Heart left ventricle (tissue), 13 donors: ENCODE measurements at regions not wholly inside any gene's neighbourhood (a gene's known extent, or its start where the extent isn't known, plus 50 kb on each side); places are given as distances from the start of the nearest gene placed in this dataset.

Experiments used
- POLR2A ChIP-seq, 2 donors: fragments of 450-650 bp; IDR thresholded peaks; one replicate each; pipeline ENCODE4 v1.6.1; 2017; ENCODE audit warnings: antibody characterized with exemption in 2 of 2, mild to moderate bottlenecking in 2 of 2, moderate library complexity in 2 of 2
- TF ChIP-seq, protein P1 (sequence below), 12 donors: fragments of 200-600 bp; sonication (generic) in 4 of 12; IDR thresholded peaks; one replicate each; pipeline versions ENCODE4 v1.5.0 to v1.8.0; 2018 to 2022; ENCODE audit warnings: antibody characterized with exemption in 12 of 12, mild to moderate bottlenecking in 5 of 12
- donor health status: ischemic (EF 13 %, LVEDD 7.1; RV severe dilation, severe dysfunction).
- donor health status: DM: no; HTN: yes; CAD: no.
- donor health status: DM: no; HTN: no; CAD: no.
- donor health status: ischemic (EF 25% LVEDD 6.9; RV normal size, moderate dysfunction).
- donor health status: ischemic (EF 25% LVEDD 5.7; RV mildly dilated, moderate dysfunction).
- donor health status: ischemic (EF 35%, LVEDD 5.7; RV mildly dilated, moderate dysfunction).
- donor health status: nonischemic (EF 11% LVEDD 7.7; RV severe dilation, severe dysfunction).
- donor health status: DM: yes; HTN: yes; CAD: no.
- donor health status: PGD.
- donor health status: ischemic (EF 29% LVEDD 5.4; RV normal size, mild dysfunction).
- donor health status: nonischemic (EF 23%, LVEDD 6.1; RV moderate dilation, normal function).

DNA sequence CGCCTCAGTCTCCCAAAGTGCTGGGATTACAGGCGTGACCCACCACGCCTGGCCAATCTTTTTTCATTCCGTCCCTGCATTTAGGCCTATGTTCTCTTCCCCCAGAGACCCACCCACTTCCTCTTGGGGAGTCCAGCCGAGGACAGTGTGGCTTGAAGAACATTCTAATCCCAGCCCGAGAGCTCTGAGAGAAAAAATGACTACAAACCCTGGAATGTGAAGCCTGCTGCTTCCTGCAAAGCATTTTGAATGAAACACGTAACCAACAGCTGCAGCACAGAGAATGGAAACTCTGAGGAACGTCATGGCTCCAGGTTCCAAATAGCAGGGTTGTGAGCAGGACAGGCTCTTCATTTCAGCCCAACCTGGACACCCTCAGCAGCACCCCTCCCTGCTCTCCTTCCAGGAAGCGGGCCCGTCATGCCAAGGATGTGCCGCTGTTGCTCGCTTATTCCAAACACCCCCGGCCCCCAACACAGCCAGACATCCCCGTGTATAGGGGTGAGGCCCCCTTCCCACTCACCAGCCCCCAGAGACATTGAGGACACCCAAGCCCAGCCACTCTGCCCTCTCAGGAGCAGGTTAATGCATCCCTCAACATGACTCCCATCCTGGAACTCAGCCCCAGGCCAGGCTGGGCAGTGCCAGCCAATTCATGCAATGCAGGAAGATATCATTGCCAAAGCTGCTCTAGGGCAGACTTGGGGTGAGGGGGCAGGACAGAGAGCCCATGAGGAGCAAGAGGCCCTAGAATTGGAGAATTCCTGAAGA is 139.8 kb downstream of the ZFP36L2 start:
- TF ChIP-seq, protein P1, sequence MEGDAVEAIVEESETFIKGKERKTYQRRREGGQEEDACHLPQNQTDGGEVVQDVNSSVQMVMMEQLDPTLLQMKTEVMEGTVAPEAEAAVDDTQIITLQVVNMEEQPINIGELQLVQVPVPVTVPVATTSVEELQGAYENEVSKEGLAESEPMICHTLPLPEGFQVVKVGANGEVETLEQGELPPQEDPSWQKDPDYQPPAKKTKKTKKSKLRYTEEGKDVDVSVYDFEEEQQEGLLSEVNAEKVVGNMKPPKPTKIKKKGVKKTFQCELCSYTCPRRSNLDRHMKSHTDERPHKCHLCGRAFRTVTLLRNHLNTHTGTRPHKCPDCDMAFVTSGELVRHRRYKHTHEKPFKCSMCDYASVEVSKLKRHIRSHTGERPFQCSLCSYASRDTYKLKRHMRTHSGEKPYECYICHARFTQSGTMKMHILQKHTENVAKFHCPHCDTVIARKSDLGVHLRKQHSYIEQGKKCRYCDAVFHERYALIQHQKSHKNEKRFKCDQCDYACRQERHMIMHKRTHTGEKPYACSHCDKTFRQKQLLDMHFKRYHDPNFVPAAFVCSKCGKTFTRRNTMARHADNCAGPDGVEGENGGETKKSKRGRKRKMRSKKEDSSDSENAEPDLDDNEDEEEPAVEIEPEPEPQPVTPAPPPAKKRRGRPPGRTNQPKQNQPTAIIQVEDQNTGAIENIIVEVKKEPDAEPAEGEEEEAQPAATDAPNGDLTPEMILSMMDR (IDR thresholded peaks at IDR 0.05) = no peak
- TF ChIP-seq POLR2A (IDR thresholded peaks at IDR 0.05) = no peak
